HG03039 (cell line): ENCODE measurements at regions not wholly inside any gene's neighbourhood (a gene's known extent, or its start where the extent isn't known, plus 50 kb on each side); places are given as distances from the start of the nearest gene placed in this dataset.

ENCODE experiments used
- ATAC-seq: cut with Tn5 transposase; IDR thresholded peaks from one replicate; pipeline ENCODE4 v1.9.1; 2021; ENCODE audit warnings: mild to moderate bottlenecking, moderate library complexity; ENCODE audit not compliant: unreplicated experiment

DNA sequence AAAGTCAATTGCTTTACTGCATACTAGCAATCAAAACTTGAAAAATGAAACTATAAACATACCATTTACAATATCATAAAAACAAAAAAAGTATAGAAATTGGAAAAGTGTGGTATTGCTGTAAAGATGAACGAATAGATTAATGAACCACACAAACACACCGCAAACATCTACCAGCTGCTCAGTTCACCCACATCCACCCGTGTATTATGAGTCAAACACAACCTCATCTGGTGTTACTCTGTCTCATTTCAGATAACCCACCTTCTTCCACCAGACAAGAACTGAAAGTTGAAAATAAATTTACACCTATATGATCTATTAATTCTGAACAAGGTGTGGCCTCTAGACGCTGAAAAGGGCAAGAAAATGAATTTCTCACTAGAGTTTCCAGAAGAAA, 53.3 kb downstream of the BLID start:
- ATAC-seq, result no peak

- ATAC-seq, result no peak
Measured at GRCh38 chr11:122059565-122059964, 56.5 kb downstream of the BLID start.

DNA sequence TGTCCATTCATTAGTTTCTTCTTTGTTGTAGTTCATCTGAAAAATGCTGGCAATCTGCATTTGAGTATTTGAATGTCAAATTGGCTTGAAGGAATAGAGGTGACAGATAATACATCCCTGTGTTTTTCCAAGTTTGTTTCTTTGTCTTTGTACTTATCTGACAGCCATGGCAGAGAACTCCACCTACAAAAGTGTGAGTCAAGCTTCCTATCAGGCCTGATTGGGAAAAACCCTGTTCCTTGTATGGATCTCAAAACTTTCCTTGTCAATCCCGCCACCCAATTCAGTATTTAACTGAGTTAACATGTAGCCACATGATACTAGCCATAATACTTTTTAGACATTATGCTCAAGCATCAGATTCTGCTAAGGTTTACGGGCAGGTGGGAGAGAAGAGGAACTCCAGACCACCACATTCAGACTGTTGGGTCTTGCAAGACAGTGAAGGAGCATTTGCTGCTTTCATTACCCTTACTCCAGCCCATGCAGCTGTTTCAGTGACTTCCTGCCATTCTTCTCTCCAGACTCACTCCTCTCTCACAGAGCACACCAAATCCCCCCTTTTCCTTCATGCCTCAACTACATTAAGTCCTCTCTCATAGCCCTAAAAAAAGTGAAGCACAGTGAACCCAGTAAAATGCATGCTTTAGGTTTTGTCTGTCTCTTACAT, 65.9 kb downstream of the BLID start:
- ATAC-seq, result no peak

- ATAC-seq, result no peak
Measured at GRCh38 chr11:122048401-122048800, 67.6 kb downstream of the BLID start.

- ATAC-seq, result no peak
Measured at GRCh38 chr11:122046846-122047245, 69.2 kb downstream of the BLID start.

DNA sequence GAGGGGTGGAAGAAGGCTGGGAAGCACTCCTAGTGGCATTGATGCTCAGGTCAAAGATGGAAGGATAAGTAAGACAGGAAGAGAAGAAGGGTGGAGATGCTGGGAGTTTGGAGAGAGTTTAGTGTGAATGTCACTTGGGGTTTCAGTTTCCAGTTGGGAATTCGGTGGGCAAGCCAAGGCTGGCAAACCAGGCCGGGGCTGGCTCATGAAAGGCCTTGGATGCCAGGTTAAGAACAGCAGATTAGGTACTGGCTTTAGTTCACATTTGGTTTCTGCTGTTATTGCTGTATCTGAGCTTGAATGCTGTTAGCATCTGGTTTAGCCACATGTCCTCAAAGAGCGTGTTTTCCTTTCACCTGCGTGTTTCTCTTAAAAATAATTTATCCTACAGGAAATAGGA, 69.6 kb downstream of the BLID start:
- ATAC-seq, result no peak

- no peak for ATAC-seq
Measured at GRCh38 chr11:122045181-122045586, 70.8 kb downstream of the BLID start.

GRCh38 chr11:122044086-122044485, 71.9 kb downstream of the BLID start:
- no peak for ATAC-seq

GRCh38 chr11:122042981-122043380, 73.0 kb downstream of the BLID start:
- no peak for ATAC-seq

GRCh38 chr11:122040464-122040863, 75.6 kb downstream of the BLID start:
- no peak for ATAC-seq

GRCh38 chr11:122038543-122038942, 77.5 kb downstream of the BLID start:
- no peak for ATAC-seq

DNA sequence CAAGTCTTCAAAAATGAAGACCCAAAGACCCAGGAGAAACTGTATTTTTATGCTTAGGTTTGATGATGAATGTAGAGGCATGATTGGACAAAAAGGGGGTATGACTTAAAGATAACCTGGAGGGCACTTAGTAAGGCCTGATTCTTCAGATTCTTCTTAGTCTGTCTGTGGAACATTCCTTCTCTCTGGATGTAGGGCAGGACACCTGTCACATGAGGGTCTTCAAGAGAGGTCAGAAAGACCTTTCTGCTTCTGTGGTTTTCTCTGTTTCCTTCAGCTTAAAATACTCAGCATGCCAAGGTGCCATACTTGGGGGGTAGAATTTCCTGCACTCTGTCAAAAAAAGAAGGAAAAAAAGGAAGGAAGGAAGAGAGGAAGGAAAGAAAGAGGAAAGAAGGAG, 78.1 kb downstream of the BLID start:
- ATAC-seq, result no peak

- no peak for ATAC-seq
Measured at GRCh38 chr11:122036493-122036892, 79.5 kb downstream of the BLID start.

DNA sequence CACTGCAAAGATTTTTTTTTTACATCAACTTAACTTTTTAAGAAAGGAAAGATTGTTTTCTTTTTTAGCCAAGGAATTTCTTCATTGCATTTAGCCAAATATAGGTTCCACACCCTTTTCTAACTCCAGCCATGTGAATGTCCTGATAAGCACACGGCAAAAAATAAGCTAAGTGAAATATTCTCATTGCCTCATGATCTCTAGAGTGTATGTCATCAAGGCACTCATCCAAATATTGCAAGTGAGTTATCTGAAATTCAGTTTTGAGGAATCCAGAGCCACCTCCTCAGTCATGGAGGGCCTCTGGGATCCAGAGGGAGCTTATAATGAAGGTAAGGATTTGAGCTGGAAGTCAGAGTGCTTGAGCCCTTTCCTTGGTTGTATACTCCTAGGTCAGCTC, 80.0 kb downstream of the BLID start:
- ATAC-seq, result no peak

DNA sequence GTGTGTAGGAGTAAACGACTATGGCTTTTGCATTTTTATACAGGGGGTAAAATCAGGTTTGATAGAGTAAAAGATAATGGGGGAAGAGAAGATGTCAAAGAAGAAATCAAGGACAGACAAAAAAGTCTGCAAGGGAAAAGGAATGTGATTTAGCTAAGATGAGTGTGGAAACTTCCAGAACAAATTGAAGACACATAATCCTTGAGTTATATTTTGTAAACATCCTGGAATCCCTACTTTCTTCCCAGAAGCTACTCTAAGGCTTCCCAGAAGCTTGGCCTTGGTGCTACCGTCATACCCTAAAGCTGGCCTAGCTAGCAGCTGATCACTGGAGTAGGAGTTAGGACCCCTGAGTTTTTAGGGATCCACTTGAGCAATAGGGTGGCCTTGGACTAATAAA, 82.4 kb downstream of the BLID start:
- no peak for ATAC-seq

DNA sequence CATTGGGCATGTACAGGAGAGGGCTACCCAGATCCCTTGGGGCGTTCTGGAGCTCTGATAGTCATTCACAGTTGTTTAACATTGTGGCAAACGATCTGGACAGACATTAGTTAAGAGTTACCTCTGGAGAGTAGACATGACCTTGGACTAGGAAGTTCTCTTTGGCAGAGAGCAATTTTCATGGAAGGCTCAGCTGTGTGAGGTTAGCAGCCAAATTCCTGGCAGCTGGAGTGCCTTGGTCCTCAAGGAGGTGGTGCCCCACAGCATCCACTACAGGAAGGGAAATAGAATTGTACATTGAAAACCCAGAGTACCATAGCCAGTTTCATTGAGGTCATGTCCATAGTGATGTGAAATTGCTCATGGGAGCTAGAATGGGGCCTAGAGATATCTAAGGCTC, 82.8 kb downstream of the BLID start:
- ATAC-seq, result no peak

- no peak for ATAC-seq
Measured at GRCh38 chr11:122032317-122032716, 83.7 kb downstream of the BLID start.

DNA sequence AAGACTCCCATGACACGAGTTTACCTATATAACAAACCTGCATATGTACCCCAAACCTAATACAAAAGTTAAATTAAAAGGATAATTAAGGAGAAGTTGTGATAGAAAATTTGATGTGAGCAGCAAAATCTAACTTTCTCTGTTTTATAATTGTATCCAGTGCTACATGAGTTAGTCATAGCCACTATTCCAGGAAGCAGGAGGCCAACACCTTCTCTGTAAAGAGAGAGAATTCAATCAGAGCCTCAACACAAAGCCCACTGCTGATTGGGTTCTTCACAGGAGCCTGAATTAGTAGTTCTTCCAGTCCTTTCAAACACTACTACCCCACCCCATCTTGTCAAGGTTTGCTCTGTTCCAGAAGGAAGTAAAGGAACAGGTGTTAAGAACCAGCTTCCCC, 84.2 kb downstream of the BLID start:
- ATAC-seq, result no peak

- no peak for ATAC-seq
Measured at GRCh38 chr11:122030286-122030685, 85.7 kb downstream of the BLID start.

DNA sequence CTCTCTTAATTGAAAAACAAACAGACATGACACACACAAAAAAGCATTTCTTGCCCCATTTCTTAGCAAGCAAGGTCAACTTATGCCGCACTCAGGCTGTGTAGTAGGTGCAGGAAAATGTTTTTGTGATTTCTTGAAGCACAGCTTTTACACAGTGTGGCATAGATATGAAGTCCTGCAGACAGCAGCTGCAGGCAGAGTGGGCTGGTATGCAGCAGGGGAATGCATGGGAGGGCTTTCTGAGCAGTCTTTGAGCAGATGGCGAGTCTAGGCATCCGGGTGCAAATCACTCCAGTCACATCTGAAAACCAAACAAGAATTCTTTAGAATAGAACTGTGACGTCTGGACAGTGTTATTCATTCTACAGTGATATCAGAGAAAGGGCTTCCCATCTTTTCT, 87.5 kb downstream of the BLID start:
- ATAC-seq, result no peak

- ATAC-seq, result no peak
Measured at GRCh38 chr11:122028036-122028435, 88.0 kb downstream of the BLID start.

DNA sequence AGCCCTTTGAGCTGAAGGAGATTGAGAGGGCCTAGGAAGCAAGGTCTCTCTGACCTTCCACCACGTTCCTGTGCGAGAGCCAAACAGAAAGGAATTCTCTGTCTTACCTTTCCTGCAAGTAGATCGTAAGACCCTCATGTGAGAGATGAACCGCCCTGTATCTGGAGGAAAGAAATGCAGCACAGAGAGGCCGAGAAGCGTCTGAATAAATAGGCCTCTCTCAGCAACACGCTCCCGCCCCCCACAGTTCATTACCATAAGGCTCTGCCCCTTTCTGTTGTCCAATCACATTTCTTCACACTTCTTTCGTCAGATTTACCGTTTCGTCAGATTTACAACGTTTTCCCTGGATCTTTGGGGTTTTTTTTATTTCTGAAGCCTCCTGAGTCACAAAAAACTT, 90.3 kb downstream of the BLID start:
- no peak for ATAC-seq

DNA sequence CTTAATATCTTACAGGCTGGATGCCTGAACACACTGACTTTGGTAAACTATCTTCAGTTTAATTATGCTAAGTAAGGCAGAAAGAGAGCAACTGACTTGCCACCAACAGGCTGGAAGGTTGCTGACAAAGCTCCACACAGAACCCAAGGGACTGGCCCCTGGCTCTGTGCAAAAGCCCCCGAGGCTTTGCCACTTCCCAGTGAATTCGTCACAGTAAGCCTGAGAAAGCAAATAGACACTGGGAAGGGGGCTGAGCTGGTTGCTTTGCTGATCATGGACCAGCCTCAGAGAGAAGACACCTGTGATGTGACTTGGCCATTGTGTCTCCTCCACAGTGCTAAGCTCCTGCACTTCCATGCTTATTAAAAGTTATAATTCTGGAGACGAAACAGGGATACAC, 91.7 kb downstream of the BLID start:
- no peak for ATAC-seq
